ENCODE measurements at regions not wholly inside any gene's neighbourhood (a gene's known extent, or its start where the extent isn't known, plus 50 kb on each side); places are given as distances from the start of the nearest gene placed in this dataset.
A peak's percentile ranks its signal among the peaks of the same experiment; 100 is the strongest.

DNA sequence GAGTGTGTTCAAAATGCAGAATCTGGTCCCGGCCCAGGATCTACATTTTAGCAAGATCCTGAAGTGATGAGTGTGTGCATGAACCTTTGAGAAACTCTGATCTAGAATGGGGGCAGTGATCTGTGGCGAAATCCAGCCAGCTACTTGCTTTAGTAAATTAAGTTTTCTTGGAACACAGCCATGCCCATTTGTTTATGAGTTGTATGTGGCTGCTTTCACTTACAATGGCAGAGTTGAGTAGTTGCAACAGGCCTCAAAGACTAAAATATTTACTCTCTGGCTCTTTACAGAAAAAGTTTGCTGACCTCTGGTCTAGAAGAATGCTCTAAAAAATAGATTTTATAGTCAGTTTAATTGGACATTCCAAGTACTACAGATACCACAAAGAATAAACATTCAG, 588.3 kb downstream of the BNC2 start:
- no peak for DNase-seq
- no peaks in the 10 kb centered on the region for H3K36me3 ChIP-seq (replicated peaks in 1 of 2)
- H3K9me3 ChIP-seq (replicated peaks in 1 of 3): no peaks in the 10 kb centered on the region
- H3K27ac ChIP-seq: no peak overlapping the region
- H3K27me3 ChIP-seq: no peaks in the 10 kb centered on the region
- no peaks in the 10 kb centered on the region for H3K4me1 ChIP-seq (replicated peaks in 1 of 2)
- WGBS, 4 donors: 64 to 88% (median 73%) methylated on average over 2 of the region's 2 CpGs
- intact Hi-C loops (cut with DNase I): no loop called here
- no peak overlapping the region for H3K4me3 ChIP-seq
- TF ChIP-seq, protein P1, sequence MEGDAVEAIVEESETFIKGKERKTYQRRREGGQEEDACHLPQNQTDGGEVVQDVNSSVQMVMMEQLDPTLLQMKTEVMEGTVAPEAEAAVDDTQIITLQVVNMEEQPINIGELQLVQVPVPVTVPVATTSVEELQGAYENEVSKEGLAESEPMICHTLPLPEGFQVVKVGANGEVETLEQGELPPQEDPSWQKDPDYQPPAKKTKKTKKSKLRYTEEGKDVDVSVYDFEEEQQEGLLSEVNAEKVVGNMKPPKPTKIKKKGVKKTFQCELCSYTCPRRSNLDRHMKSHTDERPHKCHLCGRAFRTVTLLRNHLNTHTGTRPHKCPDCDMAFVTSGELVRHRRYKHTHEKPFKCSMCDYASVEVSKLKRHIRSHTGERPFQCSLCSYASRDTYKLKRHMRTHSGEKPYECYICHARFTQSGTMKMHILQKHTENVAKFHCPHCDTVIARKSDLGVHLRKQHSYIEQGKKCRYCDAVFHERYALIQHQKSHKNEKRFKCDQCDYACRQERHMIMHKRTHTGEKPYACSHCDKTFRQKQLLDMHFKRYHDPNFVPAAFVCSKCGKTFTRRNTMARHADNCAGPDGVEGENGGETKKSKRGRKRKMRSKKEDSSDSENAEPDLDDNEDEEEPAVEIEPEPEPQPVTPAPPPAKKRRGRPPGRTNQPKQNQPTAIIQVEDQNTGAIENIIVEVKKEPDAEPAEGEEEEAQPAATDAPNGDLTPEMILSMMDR (IDR thresholded peaks at IDR 0.05): no peak
- TF ChIP-seq POLR2A (IDR thresholded peaks at IDR 0.05): no peak

DNA sequence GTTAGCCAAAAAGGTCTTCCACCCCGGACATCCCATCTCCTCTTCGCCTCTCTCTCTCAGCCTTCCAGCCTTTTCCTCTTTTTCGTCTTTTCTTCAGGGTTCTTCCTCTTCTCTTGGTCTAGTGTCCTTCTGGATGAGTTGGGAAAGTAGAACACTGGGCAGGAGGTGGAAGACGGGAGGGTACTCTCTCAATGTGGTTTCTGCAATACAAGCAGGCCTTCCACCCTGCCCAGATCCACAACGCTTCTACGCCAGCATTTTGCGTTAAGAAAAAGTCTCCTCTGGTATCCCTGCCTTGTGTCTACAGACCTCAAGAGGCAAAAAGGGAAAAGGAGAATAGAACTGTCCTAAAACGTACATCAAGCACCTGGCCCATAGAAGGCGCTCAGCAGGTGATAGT, 587.8 kb downstream of the BNC2 start:
- 72 to 80% (median 78%) methylated on average over 9 of the region's 9 CpGs for WGBS, 4 donors
- intact Hi-C loops (cut with DNase I): no loop called here
- Histone ChIP-seq H3K36me3 (replicated peaks in 1 of 2) (no peaks in the 10 kb centered on the region), H3K27me3 (no peaks in the 10 kb centered on the region), H3K27ac (no peak overlapping the region), H3K4me1 (replicated peaks in 1 of 2) (no peaks in the 10 kb centered on the region), H3K4me3 (no peak overlapping the region), H3K9me3 (replicated peaks in 1 of 3) (no peaks in the 10 kb centered on the region)
- no peak for TF ChIP-seq POLR2A (IDR thresholded peaks at IDR 0.05)
- TF ChIP-seq, protein P1 (IDR thresholded peaks at IDR 0.05): no peak
- peak in 1 of 7 donors; percentile 13 for DNase-seq

- H3K36me3 ChIP-seq (replicated peaks in 1 of 2): no peaks in the 10 kb centered on the region
- H3K27ac ChIP-seq: no peak overlapping the region
- 71 to 88% (median 80%) methylated on average over 2 to 7 of the region's 7 CpGs for WGBS, 4 donors
- no peak for DNase-seq
- H3K9me3 ChIP-seq (replicated peaks in 1 of 3): no peaks in the 10 kb centered on the region
- H3K4me3 ChIP-seq: no peak overlapping the region
- no peaks in the 10 kb centered on the region for H3K4me1 ChIP-seq (replicated peaks in 1 of 2)
- H3K27me3 ChIP-seq: no peaks in the 10 kb centered on the region
- TF ChIP-seq, protein P1 (IDR thresholded peaks at IDR 0.05): no peak
- no peak for TF ChIP-seq POLR2A (IDR thresholded peaks at IDR 0.05)
- intact Hi-C loops (cut with DNase I): no loop called here
Observed at GRCh38 chr9:16286160-16286559, 584.3 kb downstream of the BNC2 start.

- H3K36me3 ChIP-seq (replicated peaks in 1 of 2): no peaks in the 10 kb centered on the region
- H3K27me3 ChIP-seq: no peaks in the 10 kb centered on the region
- intact Hi-C loops (cut with DNase I): no loop called here
- H3K27ac ChIP-seq: no peak overlapping the region
- no peaks in the 10 kb centered on the region for H3K4me1 ChIP-seq (replicated peaks in 1 of 2)
- no peaks in the 10 kb centered on the region for H3K9me3 ChIP-seq (replicated peaks in 1 of 3)
- TF ChIP-seq POLR2A (IDR thresholded peaks at IDR 0.05): no peak
- TF ChIP-seq, protein P1 (IDR thresholded peaks at IDR 0.05): no peak
- no peak overlapping the region for H3K4me3 ChIP-seq
- peak in 2 of 7 donors; percentile 21 to 38 for DNase-seq
- WGBS, 4 donors: 73 to 90% (median 82%) methylated on average over 3 of the region's 3 CpGs
Observed at GRCh38 chr9:16289639-16290038, 580.8 kb downstream of the BNC2 start.

All from adrenal gland (tissue), 9 donors.